Ramos (cell line): ENCODE measurements at regions not wholly inside any gene's neighbourhood (a gene's known extent, or its start where the extent isn't known, plus 50 kb on each side); places are given as distances from the start of the nearest gene placed in this dataset.
"Not testable (repeated sequence)": the region's sequence is repeated elsewhere in the genome, so short reads cannot be mapped to it uniquely, and the experiment has no call there.

Experiments used
- in situ Hi-C: fragments of 300-500 bp; cut with MboI; formaldehyde crosslinking; loops from one replicate; pipeline ENCODE4 v1.14.3; 2022; ENCODE audit warnings: low sequenced_read_pairs; ENCODE audit not compliant: unreplicated experiment

GRCh38 chr5:99247346-99247745, 318.5 kb upstream of the CHD1 start:
- in situ Hi-C loops = loop anchor here (10.0 kb wide), 1 partner anchor 63 kb away; no protein-coding TSS in a partner anchor

DNA sequence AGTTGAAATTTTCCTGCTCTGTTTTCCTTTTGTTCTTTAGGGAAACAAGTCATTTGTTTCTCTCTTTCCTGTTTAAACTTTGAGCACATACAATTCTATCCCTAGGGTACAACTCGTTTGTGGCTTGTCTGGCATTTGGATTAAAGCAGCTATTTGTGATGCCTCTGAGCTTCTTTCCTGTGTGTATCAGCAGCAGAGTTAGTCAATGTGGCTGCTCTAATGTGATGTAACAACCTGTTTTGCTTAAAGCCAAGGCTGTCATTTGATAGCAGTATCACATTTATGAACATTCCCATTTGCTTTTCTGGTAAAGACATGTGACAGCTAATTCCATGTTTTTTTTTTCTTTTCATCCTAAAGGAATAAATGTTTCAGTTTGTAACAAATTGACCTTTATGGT, 314.3 kb upstream of the CHD1 start:
- in situ Hi-C loops = loop anchor here (10.0 kb wide), 1 partner anchor 58 kb away; no protein-coding TSS in a partner anchor

DNA sequence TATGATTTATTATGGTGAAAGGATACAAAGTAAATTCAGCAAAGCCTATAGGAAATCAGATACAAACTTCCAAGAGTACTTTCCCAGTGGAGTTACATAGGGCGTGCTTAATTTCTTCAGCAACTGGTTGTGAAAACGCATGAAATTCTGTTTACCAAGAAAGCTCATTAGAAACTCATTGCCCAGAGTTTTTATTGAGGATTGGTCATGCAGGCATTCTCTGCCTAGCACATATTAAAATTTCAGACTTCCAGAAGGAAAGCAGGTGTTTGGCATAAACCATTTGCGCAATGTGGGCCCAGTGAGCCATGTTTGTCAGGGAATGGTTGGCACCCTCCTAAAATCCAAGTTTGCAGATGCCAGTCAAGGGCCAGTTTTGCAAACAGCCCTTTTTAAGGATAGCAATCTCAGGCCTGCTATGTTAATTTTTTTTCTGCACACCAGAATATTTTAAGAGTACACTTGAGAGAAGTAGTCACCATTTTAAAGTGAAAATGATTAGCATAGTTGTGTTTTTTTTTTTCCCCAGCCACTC, 311.1 kb upstream of the CHD1 start:
- in situ Hi-C loops = loop anchor here (10.0 kb wide), 1 partner anchor 55 kb away; no protein-coding TSS in a partner anchor

GRCh38 chr5:99191206-99191745, 262.5 kb upstream of the CHD1 start:
- in situ Hi-C loops = no loop called here

- in situ Hi-C loops = loop anchor here (10.0 kb wide), 1 partner anchor 57 kb away; no protein-coding TSS in a partner anchor
Measured at GRCh38 chr5:99187611-99188010, 258.8 kb upstream of the CHD1 start.

- in situ Hi-C loops = no loop called here
Measured at GRCh38 chr5:99179206-99179605, 250.4 kb upstream of the CHD1 start.

DNA sequence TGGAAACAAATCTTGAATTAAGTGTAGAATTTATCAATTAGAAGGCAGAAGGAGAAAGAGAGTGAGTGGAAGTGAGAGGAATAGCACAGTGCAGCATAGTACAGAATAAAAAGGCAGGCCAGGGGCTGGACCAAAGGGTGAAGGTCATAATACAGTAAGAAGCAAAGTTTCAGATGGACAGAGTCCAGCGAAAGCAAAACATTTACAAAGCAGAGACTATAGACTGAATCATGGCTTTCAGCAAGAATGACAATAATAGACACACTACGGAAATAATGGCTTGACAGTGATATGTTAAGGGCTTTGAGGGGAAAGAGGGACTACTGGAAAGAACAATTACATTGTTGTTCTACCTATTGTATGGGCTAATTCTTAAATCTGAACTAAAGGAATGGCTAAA, 249.0 kb upstream of the CHD1 start:
- in situ Hi-C loops = no loop called here

GRCh38 chr5:99176186-99176585, 247.4 kb upstream of the CHD1 start:
- in situ Hi-C loops = no loop called here

DNA sequence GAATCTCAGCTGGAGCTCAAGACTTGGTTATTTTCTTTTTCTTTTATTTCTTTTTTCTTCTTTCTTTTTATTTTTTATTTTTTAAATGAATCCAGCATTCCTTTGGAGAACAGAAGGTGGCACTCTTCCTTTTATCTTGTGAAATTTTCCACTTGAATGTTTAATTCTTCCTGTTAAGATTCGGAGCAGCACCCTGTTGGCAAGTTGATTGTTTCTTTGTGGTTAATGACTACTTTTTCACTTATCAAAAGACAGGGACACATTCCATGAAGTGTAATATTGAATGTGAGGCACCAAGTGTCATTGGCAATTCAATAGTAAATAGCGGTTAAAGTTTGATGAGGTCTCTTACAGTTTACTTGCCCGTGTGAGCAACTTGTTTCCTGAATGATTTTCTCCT, 240.5 kb upstream of the CHD1 start:
- in situ Hi-C loops = no loop called here

- in situ Hi-C loops = not testable (repeated sequence)
Measured at GRCh38 chr5:99161538-99161937, 232.7 kb upstream of the CHD1 start.

DNA sequence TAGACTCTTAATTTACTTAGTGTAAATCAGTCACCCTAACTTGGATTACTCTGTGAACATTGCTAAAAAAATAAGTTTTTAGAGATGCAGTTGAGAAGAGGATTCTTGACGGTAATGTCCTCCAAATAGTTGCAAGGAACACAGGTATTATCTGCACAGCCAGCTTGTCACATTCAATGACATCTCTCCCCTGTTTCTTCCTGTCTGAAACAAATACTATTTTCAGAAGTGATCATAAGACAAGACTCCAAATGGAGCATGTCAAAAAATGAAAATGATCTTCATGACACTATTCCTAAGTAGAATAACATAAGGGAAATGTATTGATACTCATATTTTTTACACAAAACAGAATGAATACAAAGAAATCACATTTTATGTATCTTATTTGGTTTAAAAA, 227.9 kb upstream of the CHD1 start:
- in situ Hi-C loops = no loop called here

DNA sequence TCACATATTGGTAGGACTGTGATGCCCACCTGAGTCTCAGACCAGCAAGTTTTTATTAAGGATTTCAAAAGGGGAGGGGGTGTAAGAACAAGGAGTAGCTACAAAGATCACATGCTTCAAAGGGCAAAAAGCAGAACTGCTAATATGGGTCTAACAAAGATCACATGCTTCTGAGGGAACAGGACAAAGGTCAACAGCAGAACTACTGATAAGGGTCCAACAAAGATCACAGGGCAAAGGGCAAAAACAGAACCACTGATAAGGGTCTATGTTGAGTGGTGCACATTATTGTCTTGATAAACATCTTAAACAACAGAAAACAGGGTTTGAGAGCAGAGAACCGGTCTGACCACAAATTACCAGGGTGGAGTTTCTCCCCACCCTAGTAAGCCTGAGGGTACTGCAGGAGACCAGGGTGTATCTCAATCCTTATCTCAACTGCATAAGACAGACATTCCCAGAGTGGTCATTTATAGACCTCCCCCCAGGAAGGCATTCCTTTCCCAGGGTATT, 214.5 kb upstream of the CHD1 start:
- in situ Hi-C loops = not testable (repeated sequence)

DNA sequence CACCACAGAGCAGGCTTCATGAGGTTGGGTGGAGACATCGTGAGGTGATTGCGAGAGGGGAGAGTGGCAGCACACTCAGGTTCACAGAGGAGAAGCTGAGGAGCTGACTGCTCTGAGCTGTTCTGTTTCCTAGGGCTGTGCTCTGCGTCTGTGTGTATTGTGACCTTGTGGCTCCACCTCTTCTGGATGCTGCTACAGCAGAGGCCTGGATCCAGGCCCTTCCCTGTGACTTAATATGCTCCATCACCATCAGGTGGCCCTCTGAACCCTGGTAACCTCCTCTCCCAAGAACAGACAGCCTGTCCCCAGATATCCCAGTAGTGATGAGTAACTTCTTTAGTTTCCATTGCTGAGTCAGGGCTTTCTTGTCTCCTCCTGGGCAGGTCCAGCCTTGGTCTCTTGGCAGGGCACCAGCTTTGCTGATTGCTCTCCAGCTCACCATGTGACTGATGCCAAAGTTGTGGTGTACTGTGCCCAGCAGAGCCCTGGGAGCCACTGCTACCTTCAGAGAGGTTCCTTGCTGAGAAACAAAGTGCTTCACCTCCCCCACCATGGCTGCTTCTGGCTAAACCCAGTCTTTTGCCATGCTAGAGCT, 212.8 kb upstream of the CHD1 start:
- in situ Hi-C loops = no loop called here

DNA sequence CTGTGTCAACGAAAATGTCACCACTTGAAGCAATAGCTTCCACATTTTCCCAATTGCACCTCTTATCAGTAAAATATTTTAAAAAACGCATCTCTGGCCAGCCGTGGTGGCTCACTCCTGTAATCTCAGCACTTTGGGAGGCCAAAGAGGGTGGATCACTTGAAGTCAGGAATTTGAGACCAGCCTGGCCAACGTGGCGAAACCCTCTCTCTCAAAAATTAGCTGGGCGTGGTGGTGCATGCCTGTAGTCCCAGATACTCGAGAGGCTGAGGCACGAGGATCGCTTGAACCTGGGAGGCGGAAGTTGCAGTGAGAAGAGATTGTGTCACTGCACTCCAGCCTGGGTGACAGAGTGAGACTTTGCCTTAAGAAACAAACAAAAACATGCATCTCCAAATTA, 210.1 kb upstream of the CHD1 start:
- in situ Hi-C loops = no loop called here

- in situ Hi-C loops = no loop called here
Measured at GRCh38 chr5:99133921-99134320, 205.1 kb upstream of the CHD1 start.

GRCh38 chr5:99129768-99130501, 201.1 kb upstream of the CHD1 start:
- in situ Hi-C loops = no loop called here

DNA sequence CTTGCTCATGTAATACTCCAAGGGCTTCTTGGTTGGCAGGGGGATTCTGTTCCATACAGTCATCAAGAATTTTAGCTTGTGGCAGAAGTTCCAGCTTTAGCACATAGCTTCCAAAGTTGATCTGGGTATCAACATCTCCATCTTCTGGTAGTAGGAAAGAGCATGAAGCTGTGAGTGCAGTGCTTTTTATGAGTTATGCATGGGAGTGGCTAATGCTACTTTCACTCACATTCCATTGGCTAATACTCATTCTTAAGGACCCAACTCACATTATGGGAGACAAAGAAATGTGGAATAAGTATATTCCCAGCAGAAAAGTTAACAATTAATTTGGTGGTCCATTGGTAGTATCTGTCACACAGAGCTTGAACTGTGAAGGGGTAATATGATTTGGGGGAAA, 194.2 kb upstream of the CHD1 start:
- in situ Hi-C loops = no loop called here

- in situ Hi-C loops = no loop called here
Measured at GRCh38 chr5:99119326-99119725, 190.5 kb upstream of the CHD1 start.

DNA sequence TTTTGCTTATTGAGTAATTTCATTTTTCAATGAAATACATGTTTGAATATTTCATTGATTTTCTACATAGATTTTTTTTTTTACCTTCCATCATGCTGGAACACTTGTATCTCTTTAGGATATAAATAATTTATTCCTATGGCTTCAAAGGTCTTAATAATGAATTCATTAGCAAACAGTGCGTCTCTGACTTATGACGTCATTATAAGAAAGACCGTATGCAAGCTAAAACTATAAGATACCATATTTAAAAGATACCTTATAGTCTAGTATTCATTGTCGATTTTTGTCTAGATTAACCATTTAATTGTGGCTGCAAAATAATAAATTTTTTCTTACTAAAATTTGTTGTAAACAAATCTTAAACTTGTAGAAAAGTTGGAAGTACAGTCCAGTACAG, 187.7 kb upstream of the CHD1 start:
- in situ Hi-C loops = no loop called here

- in situ Hi-C loops = no loop called here
Measured at GRCh38 chr5:99109894-99110293, 181.1 kb upstream of the CHD1 start.

DNA sequence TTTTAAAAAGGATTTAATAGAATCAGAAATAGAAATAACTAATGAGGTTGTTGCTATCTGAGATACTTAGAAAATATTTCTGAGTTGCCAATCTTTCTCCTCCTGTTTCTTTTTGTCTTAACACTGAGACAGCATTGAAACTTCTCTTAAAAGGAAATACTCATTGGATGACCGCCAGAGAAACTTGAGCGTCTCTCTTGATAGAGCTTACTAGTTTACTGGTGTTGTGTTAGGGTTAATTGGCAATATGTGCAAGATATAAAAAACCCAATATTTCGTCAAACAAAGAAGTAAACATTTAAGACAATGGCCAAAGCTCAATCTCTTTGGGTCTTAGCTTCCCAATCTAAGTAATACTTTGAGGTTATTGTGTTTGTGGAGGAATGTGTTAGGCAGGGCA, 176.4 kb upstream of the CHD1 start:
- in situ Hi-C loops = no loop called here
